Smooth muscle cell (in vitro differentiated cells): ENCODE measurements at regions not wholly inside any gene's neighbourhood (a gene's known extent, or its start where the extent isn't known, plus 50 kb on each side); places are given as distances from the start of the nearest gene placed in this dataset. TPM values are rescaled to one million over a fixed set of nuclear protein-coding genes. Genes with fewer than 3 reads are reported as not detected.

Source experiments
- DNase-seq: peaks from one replicate; lab custom pipeline; 2025; ENCODE audit not compliant: unreplicated experiment; lab: John Stamatoyannopoulos, UW
- H2AFZ ChIP-seq: fragments of 200-600 bp; sonication (generic); 2 replicates; pipeline ENCODE4 v1.6.0; 2016; ENCODE audit warnings: antibody characterized with exemption, low read depth, mild to moderate bottlenecking
- H3F3A ChIP-seq: fragments of 200-600 bp; sonication (generic); 2 replicates; pipeline ENCODE4 v1.6.0; 2017; ENCODE audit warnings: antibody characterized with exemption, low read depth
- H3K27ac ChIP-seq: fragments of 200-600 bp; sonication (generic); 2 replicates; pipeline ENCODE4 v1.5.1; 2016; ENCODE audit warnings: low read depth, mild to moderate bottlenecking
- H3K27me3 ChIP-seq: fragments of 200-600 bp; sonication (generic); 2 replicates; pipeline ENCODE4 v1.6.1; 2016; ENCODE audit warnings: low read depth, mild to moderate bottlenecking
- H3K36me3 ChIP-seq: fragments of 200-600 bp; sonication (generic); 2 replicates; pipeline ENCODE4 v1.5.1; 2016; ENCODE audit warnings: low read depth
- H3K4me1 ChIP-seq: fragments of 200-600 bp; sonication (generic); 2 replicates; pipeline ENCODE4 v1.5.1; 2016; ENCODE audit warnings: low read depth
- H3K4me2 ChIP-seq: fragments of 200-600 bp; sonication (generic); 2 replicates; pipeline ENCODE4 v1.6.0; 2016; ENCODE audit warnings: mild to moderate bottlenecking
- H3K4me3 ChIP-seq: fragments of 200-600 bp; sonication (generic); 2 replicates; pipeline ENCODE4 v1.5.1; 2016; ENCODE audit warnings: mild to moderate bottlenecking
- H3K79me2 ChIP-seq: fragments of 200-600 bp; sonication (generic); 2 replicates; pipeline ENCODE4 v1.6.0; 2016; ENCODE audit warnings: low read depth, mild to moderate bottlenecking
- H3K9ac ChIP-seq: fragments of 200-600 bp; sonication (generic); 2 replicates; pipeline ENCODE4 v1.6.0; 2016; ENCODE audit warnings: low read depth
- H3K9me3 ChIP-seq: fragments of 200-600 bp; sonication (generic); replicated peaks from 2 replicates; pipeline ENCODE4 v1.5.1; 2016; ENCODE audit warnings: low read depth
- H4K20me1 ChIP-seq: fragments of 200-600 bp; sonication (generic); 2 replicates; pipeline ENCODE4 v1.6.0; 2016; ENCODE audit warnings: low read depth
- WGBS: methylation state at CpG from one replicate; pipeline ENCODE4 v1.1.7; 2016; ENCODE audit warnings: low lambda C conversion rate; 5-methylcytosine and 5-hydroxymethylcytosine counted together
- small RNA-seq: library from RNA; depleted of rRNA; stranded (forward); fragments of <200 nt; gene quantifications from one replicate; pipeline ENCODE3, GENCODE V24; 2014
- TF ChIP-seq, protein P1 (sequence below): fragments of 200-600 bp; sonication (generic); IDR thresholded peaks from 2 replicates; pipeline ENCODE4 v1.5.1; 2017; ENCODE audit warnings: borderline replicate concordance, mild to moderate bottlenecking, antibody characterized with exemption; ENCODE audit not compliant: insufficient read depth, poor library complexity, severe bottlenecking

DNA sequence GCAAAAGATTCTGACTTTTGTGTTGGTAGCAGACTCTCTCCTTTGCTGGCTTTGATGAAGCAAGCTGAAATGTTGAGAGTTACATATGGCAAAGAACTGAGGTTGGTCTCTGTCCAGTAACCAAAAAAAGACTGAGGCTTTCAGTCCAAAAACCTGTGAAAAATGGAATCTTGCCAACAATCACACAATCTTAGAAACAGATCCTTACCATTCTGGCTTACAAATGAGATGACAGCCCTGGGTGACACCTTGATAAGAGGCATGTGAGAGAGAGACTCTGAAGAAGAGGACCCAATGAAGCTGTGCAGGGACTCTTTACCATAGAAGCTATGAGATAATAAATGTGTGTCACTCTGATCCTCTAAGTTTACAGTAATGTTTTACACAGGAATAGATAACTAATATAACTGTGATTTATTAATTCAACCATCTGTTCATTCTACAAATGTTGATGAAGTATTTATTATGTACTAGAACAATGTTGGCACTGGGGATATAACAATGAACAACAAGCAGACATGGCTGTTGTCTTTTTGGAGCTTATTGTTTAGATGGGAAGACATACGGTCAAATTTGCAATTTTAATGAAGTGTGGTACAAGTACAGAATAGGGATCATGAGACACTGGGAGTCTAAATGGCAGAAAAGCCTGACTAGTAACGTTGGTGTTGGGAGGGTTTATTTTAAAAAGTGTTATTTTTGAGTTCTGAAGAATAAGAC, 251.0 kb downstream of the OLFM3 start:
- H3K9me3 ChIP-seq = no peaks in the 10 kb centered on the region
- H3K9ac ChIP-seq = no peak overlapping the region
- no peak overlapping the region for H3K4me2 ChIP-seq
- H2AFZ ChIP-seq = no peak overlapping the region
- H3F3A ChIP-seq = no peaks in the 10 kb centered on the region
- H3K4me3 ChIP-seq = no peak overlapping the region
- TF ChIP-seq, protein P1, sequence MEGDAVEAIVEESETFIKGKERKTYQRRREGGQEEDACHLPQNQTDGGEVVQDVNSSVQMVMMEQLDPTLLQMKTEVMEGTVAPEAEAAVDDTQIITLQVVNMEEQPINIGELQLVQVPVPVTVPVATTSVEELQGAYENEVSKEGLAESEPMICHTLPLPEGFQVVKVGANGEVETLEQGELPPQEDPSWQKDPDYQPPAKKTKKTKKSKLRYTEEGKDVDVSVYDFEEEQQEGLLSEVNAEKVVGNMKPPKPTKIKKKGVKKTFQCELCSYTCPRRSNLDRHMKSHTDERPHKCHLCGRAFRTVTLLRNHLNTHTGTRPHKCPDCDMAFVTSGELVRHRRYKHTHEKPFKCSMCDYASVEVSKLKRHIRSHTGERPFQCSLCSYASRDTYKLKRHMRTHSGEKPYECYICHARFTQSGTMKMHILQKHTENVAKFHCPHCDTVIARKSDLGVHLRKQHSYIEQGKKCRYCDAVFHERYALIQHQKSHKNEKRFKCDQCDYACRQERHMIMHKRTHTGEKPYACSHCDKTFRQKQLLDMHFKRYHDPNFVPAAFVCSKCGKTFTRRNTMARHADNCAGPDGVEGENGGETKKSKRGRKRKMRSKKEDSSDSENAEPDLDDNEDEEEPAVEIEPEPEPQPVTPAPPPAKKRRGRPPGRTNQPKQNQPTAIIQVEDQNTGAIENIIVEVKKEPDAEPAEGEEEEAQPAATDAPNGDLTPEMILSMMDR = no peak
- no peaks in the 10 kb centered on the region for H4K20me1 ChIP-seq
- no peak for DNase-seq
- H3K36me3 ChIP-seq = no peaks in the 10 kb centered on the region
- no peaks in the 10 kb centered on the region for H3K27me3 ChIP-seq
- no peak overlapping the region for H3K27ac ChIP-seq
- no peaks in the 10 kb centered on the region for H3K79me2 ChIP-seq
- 82% methylated on average over 2 of the region's 2 CpGs for WGBS
- H3K4me1 ChIP-seq = no peaks in the 10 kb centered on the region

DNA sequence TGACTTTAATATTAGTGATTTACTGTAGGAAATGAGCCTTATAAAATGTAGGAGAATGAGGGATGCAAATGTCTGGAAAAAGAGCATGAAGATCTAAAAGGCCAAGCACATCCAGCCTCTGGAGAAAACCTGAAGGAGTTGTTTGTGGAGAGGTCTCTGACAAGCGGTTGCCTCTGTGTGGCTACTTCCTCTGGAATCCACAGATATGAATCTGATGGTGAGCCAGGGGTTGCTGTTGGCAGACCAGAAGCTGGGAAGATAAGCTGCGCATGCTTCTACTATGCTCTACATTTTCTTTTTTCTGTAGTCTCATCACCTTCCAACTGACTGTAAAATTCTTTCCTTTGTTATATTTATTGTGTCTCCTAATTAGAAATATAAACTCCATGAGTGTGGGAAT, 248.6 kb downstream of the OLFM3 start:
- TF ChIP-seq, protein P1 = no peak
- H3K27ac ChIP-seq = no peak overlapping the region
- WGBS = 83% methylated on average over 2 of the region's 2 CpGs
- no peaks in the 10 kb centered on the region for H3K9me3 ChIP-seq
- no peak overlapping the region for H3K4me2 ChIP-seq
- no peak for DNase-seq
- H3K79me2 ChIP-seq = no peaks in the 10 kb centered on the region
- no peaks in the 10 kb centered on the region for H4K20me1 ChIP-seq
- no peak overlapping the region for H3K9ac ChIP-seq
- H2AFZ ChIP-seq = no peak overlapping the region
- no peaks in the 10 kb centered on the region for H3K27me3 ChIP-seq
- H3K4me1 ChIP-seq = no peaks in the 10 kb centered on the region
- H3K36me3 ChIP-seq = no peaks in the 10 kb centered on the region
- H3F3A ChIP-seq = no peaks in the 10 kb centered on the region
- no peak overlapping the region for H3K4me3 ChIP-seq

Small RNA genes in the stretch of these regions (small RNA-seq; reads per million reads assigned to genes)
- not detected for gene RNU6-965P
